ENCODE measurements at regions not wholly inside any gene's neighbourhood (a gene's known extent, or its start where the extent isn't known, plus 50 kb on each side); places are given as distances from the start of the nearest gene placed in this dataset.

DNA sequence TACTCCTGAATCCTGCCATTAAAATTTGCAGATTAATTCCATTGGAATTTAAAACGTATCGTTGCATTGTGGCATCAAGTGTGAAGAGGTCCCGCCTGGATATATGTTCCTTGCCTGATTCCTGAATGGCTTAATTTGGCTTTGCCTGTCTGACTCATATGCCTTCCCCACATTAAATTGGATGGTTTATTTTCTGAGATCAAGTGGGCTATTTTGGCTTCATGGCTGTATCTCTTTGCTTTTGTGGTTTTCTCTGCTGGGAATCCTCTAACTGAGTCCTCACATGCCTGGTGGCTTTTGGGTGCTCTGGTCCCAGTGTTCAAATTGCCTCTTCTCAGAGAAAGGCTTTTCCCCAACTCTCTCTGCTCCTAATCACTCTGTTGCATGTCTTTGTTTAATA lies 127.9 kb upstream of the DYRK2 start:
- no peak for DNase-seq (ENCODE audit: low read depth)
- TF ChIP-seq, protein P1, sequence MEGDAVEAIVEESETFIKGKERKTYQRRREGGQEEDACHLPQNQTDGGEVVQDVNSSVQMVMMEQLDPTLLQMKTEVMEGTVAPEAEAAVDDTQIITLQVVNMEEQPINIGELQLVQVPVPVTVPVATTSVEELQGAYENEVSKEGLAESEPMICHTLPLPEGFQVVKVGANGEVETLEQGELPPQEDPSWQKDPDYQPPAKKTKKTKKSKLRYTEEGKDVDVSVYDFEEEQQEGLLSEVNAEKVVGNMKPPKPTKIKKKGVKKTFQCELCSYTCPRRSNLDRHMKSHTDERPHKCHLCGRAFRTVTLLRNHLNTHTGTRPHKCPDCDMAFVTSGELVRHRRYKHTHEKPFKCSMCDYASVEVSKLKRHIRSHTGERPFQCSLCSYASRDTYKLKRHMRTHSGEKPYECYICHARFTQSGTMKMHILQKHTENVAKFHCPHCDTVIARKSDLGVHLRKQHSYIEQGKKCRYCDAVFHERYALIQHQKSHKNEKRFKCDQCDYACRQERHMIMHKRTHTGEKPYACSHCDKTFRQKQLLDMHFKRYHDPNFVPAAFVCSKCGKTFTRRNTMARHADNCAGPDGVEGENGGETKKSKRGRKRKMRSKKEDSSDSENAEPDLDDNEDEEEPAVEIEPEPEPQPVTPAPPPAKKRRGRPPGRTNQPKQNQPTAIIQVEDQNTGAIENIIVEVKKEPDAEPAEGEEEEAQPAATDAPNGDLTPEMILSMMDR (conservative IDR thresholded peaks at IDR 0.05; ENCODE audit: control insufficient read depth, insufficient read depth, low read depth, low read length): no peak
- no peak overlapping the region for H3K4me3 ChIP-seq (ENCODE audit: control insufficient read depth, low read depth, low read length)

DNA sequence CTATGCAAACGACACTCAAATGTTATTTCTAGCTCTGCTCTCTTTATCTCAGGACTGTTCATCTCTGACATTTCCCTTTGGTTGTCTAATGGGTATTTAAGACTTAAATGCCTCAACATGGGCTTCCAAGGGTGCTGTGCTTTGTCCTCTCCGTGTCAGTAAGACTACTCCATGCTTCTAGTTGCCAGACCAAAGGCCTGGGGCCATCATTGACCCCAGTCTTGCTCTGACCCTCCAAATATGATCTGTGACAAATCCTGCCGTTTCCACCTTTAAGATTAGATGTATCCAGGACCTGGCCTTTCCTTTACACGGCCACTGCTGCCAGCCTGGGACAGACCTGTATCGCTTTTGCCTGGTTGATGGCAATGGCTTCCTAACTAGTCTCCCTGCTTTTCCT lies 126.3 kb upstream of the DYRK2 start:
- H3K4me3 ChIP-seq (ENCODE audit: control insufficient read depth, low read depth, low read length): no peak overlapping the region
- TF ChIP-seq, protein P1 (conservative IDR thresholded peaks at IDR 0.05; ENCODE audit: control insufficient read depth, insufficient read depth, low read depth, low read length): no peak
- no peak for DNase-seq (ENCODE audit: low read depth)

DNA sequence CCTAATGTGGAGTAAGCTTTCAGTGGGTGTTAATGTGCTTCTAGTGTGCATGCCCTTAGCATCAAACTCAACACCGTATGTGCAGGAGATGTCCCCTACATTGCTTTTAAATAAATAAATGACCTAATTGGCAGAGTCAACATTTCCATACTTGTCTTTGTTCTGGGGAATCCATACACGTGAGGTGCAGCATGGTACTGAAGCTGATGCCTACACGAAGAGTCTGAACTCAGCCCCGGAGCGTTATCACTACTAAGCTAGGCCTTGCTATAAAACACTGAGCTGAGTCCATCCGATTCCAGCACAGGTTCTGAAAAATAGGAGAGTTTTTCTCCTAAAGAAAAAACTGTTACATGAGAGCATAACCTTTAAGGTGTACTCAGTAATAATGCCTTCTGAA lies 125.0 kb upstream of the DYRK2 start:
- TF ChIP-seq, protein P1 (conservative IDR thresholded peaks at IDR 0.05; ENCODE audit: control insufficient read depth, insufficient read depth, low read depth, low read length): no peak

DNA sequence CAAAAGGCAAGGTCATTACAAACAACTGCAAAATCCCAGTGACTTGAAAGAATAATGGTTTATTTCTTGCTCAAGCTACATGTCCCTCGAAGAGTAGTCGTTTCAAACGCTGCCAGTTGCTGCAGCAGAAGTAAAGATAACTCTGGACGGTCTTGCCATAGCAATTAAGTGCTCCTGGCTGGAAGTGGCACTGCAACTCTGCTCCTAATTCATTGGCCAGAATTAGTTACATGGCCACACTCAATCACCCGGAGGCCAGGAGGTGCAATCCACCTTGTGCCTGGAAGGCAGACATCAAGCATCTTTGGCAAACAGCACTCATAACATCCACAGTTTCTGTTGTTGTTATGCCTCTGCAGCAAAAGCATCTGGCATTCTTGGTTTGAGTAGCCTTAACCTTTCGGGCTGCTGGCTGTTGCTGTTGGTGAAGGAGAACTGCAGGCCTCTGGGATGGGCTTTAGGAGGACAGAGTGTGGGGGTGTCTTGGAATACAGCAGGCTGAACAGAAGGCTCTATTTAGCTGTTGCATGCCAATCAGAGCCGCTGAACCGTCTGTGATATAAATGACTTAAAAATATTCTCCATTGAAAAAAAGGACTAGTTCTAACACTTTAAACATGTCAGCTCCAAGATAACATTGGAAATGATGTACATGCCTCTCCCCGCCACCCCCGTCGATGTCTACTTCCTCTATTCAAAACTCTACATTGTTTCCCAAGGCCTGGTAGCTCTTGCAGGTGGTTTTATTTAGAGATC lies 123.5 kb upstream of the DYRK2 start:
- DNase-seq (ENCODE audit: low read depth): no peak
- TF ChIP-seq, protein P1 (conservative IDR thresholded peaks at IDR 0.05; ENCODE audit: control insufficient read depth, insufficient read depth, low read depth, low read length): no peak
- H3K4me3 ChIP-seq (ENCODE audit: control insufficient read depth, low read depth, low read length): no peak overlapping the region

More for the DNA sequence above, 125.0 kb upstream of the DYRK2 start:
- no peak overlapping the region for H3K4me3 ChIP-seq (ENCODE audit: control insufficient read depth, low read depth, low read length)
- no peak for DNase-seq (ENCODE audit: low read depth)

DNA sequence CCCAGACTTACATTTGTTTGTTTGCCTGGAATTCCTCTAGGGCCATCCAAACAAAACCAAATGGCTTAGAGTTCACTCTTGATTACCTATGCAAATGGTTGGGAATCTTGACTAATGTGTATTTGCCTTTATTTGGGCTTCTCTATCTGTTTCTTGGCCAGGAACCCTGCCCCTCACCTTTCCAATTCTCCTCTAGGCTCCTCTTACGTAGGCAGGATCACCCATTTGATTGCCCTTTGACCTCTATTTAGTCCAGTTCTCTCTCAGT lies 123.0 kb upstream of the DYRK2 start:
- H3K4me3 ChIP-seq (ENCODE audit: control insufficient read depth, low read depth, low read length): no peak overlapping the region
- TF ChIP-seq, protein P1 (conservative IDR thresholded peaks at IDR 0.05; ENCODE audit: control insufficient read depth, insufficient read depth, low read depth, low read length): no peak
- DNase-seq (ENCODE audit: low read depth): no peak

DNA sequence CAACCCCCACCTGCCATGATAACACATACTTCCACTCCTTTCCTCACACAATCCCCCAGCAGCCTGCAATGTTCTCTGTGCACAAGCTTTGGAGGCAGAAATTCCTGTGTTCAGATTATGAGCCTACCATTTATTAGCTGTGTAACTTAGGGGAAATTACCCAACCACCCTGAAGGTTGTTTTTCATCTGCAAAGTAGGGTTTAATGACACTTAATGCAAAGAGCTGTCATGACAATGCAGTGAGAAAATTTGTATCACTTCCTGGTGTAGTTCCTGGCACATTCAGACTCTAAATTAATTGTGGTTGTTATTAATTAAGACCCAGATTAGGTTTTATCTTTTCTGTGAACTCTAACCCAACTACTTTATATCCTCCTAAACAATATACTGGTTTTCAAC lies 122.4 kb upstream of the DYRK2 start:
- no peak for DNase-seq (ENCODE audit: low read depth)
- TF ChIP-seq, protein P1 (conservative IDR thresholded peaks at IDR 0.05; ENCODE audit: control insufficient read depth, insufficient read depth, low read depth, low read length): no peak
- no peak overlapping the region for H3K4me3 ChIP-seq (ENCODE audit: control insufficient read depth, low read depth, low read length)

DNA sequence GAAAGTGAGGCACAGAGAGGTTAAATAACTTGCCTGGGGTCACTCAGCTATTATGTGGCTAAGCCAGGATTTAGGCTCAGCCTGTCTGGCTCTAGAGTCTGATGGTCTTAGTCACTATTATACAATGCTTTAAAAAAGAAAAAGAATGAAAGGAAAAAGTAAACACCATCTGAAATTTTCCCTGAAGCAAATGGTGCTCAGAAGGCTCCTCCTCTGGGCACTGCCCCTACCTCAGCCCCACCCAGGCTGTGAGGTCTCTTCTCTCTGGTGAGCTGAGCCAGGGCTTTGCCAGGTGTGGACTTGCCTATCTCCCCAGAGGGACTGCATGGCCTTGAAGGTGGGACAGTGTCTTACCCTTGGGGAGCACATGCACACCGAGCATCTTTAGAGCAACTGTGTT lies 117.5 kb upstream of the DYRK2 start:
- no peak for DNase-seq (ENCODE audit: low read depth)
- TF ChIP-seq, protein P1 (conservative IDR thresholded peaks at IDR 0.05; ENCODE audit: control insufficient read depth, insufficient read depth, low read depth, low read length): no peak

More for the DNA sequence above, 117.5 kb upstream of the DYRK2 start:
- H3K4me3 ChIP-seq (ENCODE audit: control insufficient read depth, low read depth, low read length): no peak overlapping the region

Measured in fibroblast of mammary gland (primary cell).